Activated naive CD8-positive, alpha-beta T cell treated with anti-CD3 and anti-CD28 coated beads, Interleukin-2, amount 50 U/mL, for 24 hours (primary cell): ENCODE measurements at regions not wholly inside any gene's neighbourhood (a gene's known extent, or its start where the extent isn't known, plus 50 kb on each side); places are given as distances from the start of the nearest gene placed in this dataset.
"Not testable (repeated sequence)": the region's sequence is repeated elsewhere in the genome, so short reads cannot be mapped to it uniquely, and the experiment has no call there.

ENCODE experiments used
- ATAC-seq: fragments of 150-1000 bp; cut with Tn5 transposase; one replicate; pipeline ENCODE4 v1.10.0; 2021
- DNase-seq: peaks from one replicate; pipeline ENCODE4 v3.0.0; 2021
- H3K27ac Mint-ChIP-seq: one replicate; pipeline ENCODE4 v1.8.0; 2021; ENCODE audit warnings: mild to moderate bottlenecking, mixed read lengths
- H3K27me3 Mint-ChIP-seq: one replicate; pipeline ENCODE4 v1.8.0; 2021; ENCODE audit warnings: mixed read lengths
- H3K36me3 Mint-ChIP-seq: one replicate; pipeline ENCODE4 v1.8.0; 2021; ENCODE audit warnings: low read depth, mixed read lengths
- H3K4me1 Mint-ChIP-seq: one replicate; pipeline ENCODE4 v1.8.0; 2021; ENCODE audit warnings: mixed read lengths
- H3K4me3 Mint-ChIP-seq: one replicate; pipeline ENCODE4 v1.8.0; 2021; ENCODE audit warnings: mild to moderate bottlenecking, moderate library complexity, mixed read lengths
- H3K9me3 Mint-ChIP-seq: one replicate; pipeline ENCODE4 v1.8.0; 2021; ENCODE audit warnings: mixed read lengths

DNA sequence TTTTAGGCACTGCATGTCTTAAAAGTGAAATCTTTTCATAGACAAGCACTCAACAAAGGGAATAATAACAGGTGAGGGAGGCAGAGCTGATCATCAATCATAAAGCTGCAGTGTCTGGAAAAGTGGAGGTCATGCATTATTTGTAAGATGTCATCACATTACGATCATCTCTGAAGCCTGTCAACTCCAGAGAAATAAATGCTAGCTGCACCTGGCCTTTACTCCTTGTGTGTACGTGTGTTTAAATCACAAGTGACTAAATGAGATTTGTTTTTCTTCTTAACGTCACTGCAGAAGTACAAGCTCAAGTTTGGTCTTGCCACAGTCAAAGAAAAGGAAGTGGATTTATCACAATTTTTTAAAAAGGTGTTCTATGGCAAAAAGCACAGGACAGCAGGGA lies 275.5 kb upstream of the SGK1 start:
- Mint-ChIP-seq H3K36me3 (no peaks in the 10 kb centered on the region), H3K27me3 (no peaks in the 10 kb centered on the region), H3K27ac (no peak overlapping the region), H3K4me1 (no peaks in the 10 kb centered on the region), H3K9me3 (no peaks in the 10 kb centered on the region), H3K4me3 (no peak overlapping the region)
- ATAC-seq (no peak), DNase-seq (no peak)

GRCh38 chr6:134593024-134593423 lies 275.1 kb upstream of the SGK1 start:
- H3K9me3 Mint-ChIP-seq, result no peaks in the 10 kb centered on the region

DNA sequence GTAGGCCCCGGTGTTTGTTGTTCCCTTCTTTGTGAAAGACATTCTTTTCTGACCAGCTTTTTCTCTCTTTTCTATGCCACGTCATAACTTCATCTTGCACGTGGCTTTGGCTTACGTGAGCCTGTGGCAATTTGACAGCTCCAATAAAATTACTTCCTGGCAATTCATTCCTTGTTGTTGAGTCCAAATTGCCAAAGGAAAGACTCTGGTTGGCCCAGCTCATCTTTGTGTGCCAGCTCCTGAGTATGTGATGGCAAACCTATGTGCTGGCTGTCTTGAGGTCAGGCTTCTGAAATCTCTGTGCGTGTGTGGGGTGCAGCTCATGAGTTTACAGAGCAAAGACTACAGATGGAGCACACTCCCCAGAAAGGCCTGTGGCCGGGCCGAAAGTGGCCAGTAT lies 272.5 kb upstream of the SGK1 start:
- Mint-ChIP-seq H3K4me3 (no peak overlapping the region), H3K27me3 (peaks cover 1% of the 10 kb centered on the region), H3K27ac (no peak overlapping the region), H3K4me1 (no peaks in the 10 kb centered on the region), H3K36me3 (no peaks in the 10 kb centered on the region), H3K9me3 (no peaks in the 10 kb centered on the region)
- ATAC-seq, result no peak
- DNase-seq, result no peak

More at GRCh38 chr6:134593024-134593423, 275.1 kb upstream of the SGK1 start:
- Mint-ChIP-seq H3K4me3 (no peak overlapping the region), H3K27ac (no peak overlapping the region), H3K27me3 (no peaks in the 10 kb centered on the region), H3K36me3 (no peaks in the 10 kb centered on the region), H3K4me1 (no peaks in the 10 kb centered on the region)
- ATAC-seq (no peak), DNase-seq (no peak)

DNA sequence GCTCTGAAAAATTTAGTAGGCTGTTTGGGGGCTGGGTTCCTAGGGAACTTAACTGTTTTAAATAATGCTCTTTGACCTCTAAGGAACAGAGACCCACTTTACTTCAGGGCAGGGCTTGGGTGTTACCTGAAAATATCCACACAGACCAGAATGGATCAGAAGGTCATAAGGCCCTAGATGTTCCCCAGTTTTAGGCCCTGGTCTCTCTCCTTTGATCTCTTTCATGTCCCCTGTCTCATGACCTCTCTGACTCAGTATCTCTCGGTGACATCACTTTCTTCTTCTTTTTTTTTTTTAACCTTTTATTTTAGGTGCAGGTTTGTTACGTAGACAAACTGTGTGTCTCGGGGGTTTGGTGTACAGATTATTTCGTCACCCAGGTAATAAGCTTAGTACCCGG lies 272.1 kb upstream of the SGK1 start:
- Mint-ChIP-seq H3K27ac (no peak overlapping the region), H3K4me3 (no peak overlapping the region), H3K27me3 (peaks cover 1% of the 10 kb centered on the region), H3K4me1 (no peaks in the 10 kb centered on the region), H3K9me3 (no peaks in the 10 kb centered on the region), H3K36me3 (no peaks in the 10 kb centered on the region)
- no peak for ATAC-seq
- DNase-seq, result no peak

DNA sequence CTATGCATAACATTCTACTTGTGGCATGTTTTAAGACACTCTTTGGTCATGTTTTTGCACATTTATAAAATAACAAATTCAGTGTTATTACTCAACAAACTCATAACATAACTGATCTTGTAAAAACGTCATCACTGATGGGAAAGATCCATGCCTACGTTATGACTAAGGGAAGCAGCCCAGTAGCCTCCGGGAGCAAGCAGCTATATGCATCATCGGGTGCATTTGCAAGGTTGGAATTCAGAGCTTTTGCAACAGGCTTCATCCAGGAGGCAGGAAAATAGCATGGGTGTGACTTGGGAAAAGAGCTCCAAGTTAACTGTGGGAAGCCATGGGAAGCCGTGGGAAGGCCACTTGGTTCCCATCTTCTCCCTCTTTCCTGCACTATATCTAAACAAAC lies 271.6 kb upstream of the SGK1 start:
- H3K36me3 Mint-ChIP-seq, result no peaks in the 10 kb centered on the region
- H3K27ac Mint-ChIP-seq, result no peak overlapping the region
- H3K4me1 Mint-ChIP-seq, result no peaks in the 10 kb centered on the region
- H3K4me3 Mint-ChIP-seq, result no peak overlapping the region
- no peak for DNase-seq
- ATAC-seq, result no peak
- H3K9me3 Mint-ChIP-seq, result no peaks in the 10 kb centered on the region
- peaks cover 1% of the 10 kb centered on the region for H3K27me3 Mint-ChIP-seq

- Mint-ChIP-seq H3K36me3 (no peaks in the 10 kb centered on the region), H3K27ac (no peak overlapping the region), H3K27me3 (peaks cover 1% of the 10 kb centered on the region), H3K4me3 (no peak overlapping the region), H3K9me3 (no peaks in the 10 kb centered on the region), H3K4me1 (no peaks in the 10 kb centered on the region)
- ATAC-seq (no peak), DNase-seq (no peak)
Measured at GRCh38 chr6:134588267-134588666, 270.4 kb upstream of the SGK1 start.

- ATAC-seq, result no peak
- Mint-ChIP-seq H3K27me3 (peaks cover 1% of the 10 kb centered on the region), H3K9me3 (no peaks in the 10 kb centered on the region), H3K36me3 (no peaks in the 10 kb centered on the region), H3K4me1 (no peaks in the 10 kb centered on the region), H3K4me3 (no peak overlapping the region), H3K27ac (no peak overlapping the region)
- no peak for DNase-seq
Measured at GRCh38 chr6:134585517-134585873, 267.6 kb upstream of the SGK1 start.

DNA sequence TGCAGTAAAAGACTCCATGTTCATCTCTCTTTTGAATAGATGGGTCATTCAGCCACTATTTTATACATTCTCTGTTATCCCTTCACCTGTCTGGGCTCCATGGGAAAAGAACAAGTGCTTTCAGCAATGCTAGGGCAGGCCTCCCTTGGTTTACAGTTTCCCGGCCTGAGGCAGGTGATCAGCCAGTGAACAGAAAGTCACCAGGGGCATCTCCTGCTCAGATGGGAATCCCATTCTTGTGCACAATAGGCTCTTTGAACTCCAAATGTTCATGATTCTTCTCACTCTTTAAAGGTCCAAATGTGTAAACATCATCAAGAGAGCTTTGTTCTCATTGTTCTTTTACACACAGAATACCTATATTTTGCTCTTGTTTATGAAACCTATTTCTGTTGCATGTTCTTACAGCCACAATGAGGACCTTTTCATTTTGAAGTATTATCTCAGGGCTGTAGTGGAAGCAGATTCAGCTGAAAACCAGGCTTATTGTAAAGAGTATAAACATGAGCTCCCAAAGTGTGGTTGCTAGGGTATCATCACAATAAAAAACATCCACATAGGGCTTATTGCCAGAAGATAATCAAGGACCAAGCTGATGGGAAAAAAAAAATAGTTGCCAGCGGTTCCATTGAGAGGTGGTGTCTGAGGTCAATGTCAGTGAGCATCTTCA lies 267.1 kb upstream of the SGK1 start:
- Mint-ChIP-seq H3K36me3 (no peaks in the 10 kb centered on the region), H3K27ac (no peak overlapping the region), H3K4me3 (no peak overlapping the region), H3K4me1 (no peaks in the 10 kb centered on the region), H3K9me3 (no peaks in the 10 kb centered on the region), H3K27me3 (peaks cover 1% of the 10 kb centered on the region)
- no peak for ATAC-seq
- DNase-seq, result no peak

DNA sequence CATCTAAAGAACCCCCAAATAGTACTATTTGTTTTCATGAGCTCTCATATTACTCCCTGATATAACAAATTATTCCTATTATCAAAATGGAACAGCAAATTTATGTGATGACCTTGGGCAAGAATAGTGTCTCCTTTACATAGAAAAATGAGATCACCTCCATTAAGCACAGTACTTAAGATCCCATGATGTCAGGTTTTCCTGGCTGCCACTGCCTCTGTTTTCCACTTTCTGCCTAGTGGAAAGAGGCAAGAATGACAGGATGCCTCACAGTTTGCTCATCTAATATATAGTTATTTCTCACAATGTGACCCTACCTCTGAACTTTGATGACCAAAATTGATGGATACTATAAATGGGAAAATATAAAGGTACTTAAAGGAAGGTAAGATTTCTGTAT lies 260.1 kb upstream of the SGK1 start:
- Mint-ChIP-seq H3K4me3 (no peak overlapping the region), H3K4me1 (no peaks in the 10 kb centered on the region), H3K36me3 (no peaks in the 10 kb centered on the region), H3K9me3 (no peaks in the 10 kb centered on the region), H3K27me3 (peaks cover 3% of the 10 kb centered on the region), H3K27ac (no peak overlapping the region)
- no peak for DNase-seq
- ATAC-seq, result no peak

- no peaks in the 10 kb centered on the region for H3K36me3 Mint-ChIP-seq
- peaks cover 3% of the 10 kb centered on the region for H3K27me3 Mint-ChIP-seq
- DNase-seq, result no peak
- H3K9me3 Mint-ChIP-seq, result no peaks in the 10 kb centered on the region
- no peak overlapping the region for H3K4me3 Mint-ChIP-seq
- ATAC-seq, result no peak
- H3K4me1 Mint-ChIP-seq, result peaks cover under 1% of the 10 kb centered on the region
- no peak overlapping the region for H3K27ac Mint-ChIP-seq
Measured at GRCh38 chr6:134575221-134575620, 257.3 kb upstream of the SGK1 start.

GRCh38 chr6:134574491-134574890 lies 256.6 kb upstream of the SGK1 start:
- H3K4me1 Mint-ChIP-seq, result peaks cover 8% of the 10 kb centered on the region
- DNase-seq (no peak), ATAC-seq (no peak)
- H3K27ac Mint-ChIP-seq, result no peak overlapping the region
- H3K9me3 Mint-ChIP-seq, result no peaks in the 10 kb centered on the region
- H3K36me3 Mint-ChIP-seq, result peaks cover 1% of the 10 kb centered on the region
- no peak overlapping the region for H3K4me3 Mint-ChIP-seq
- H3K27me3 Mint-ChIP-seq, result peaks cover 2% of the 10 kb centered on the region

- H3K27ac Mint-ChIP-seq, result not testable (repeated sequence)
- H3K9me3 Mint-ChIP-seq, result peaks cover 16% of the 10 kb centered on the region
- peak overlapping the region; percentile 5 for H3K4me3 Mint-ChIP-seq
Measured at GRCh38 chr6:134569996-134570395, 252.1 kb upstream of the SGK1 start.

GRCh38 chr6:134564705-134565104 lies 246.8 kb upstream of the SGK1 start:
- Mint-ChIP-seq H3K36me3 (peaks cover under 1% of the 10 kb centered on the region), H3K4me1 (peaks cover 7% of the 10 kb centered on the region), H3K9me3 (peaks cover 16% of the 10 kb centered on the region), H3K4me3 (no peak overlapping the region), H3K27ac (no peak overlapping the region), H3K27me3 (no peaks in the 10 kb centered on the region)
- DNase-seq, result no peak
- no peak for ATAC-seq

More at GRCh38 chr6:134569996-134570395, 252.1 kb upstream of the SGK1 start:
- not testable (repeated sequence) for ATAC-seq, DNase-seq, H3K36me3 Mint-ChIP-seq, H3K27me3 Mint-ChIP-seq
- H3K4me1 Mint-ChIP-seq, result peaks cover 12% of the 10 kb centered on the region

DNA sequence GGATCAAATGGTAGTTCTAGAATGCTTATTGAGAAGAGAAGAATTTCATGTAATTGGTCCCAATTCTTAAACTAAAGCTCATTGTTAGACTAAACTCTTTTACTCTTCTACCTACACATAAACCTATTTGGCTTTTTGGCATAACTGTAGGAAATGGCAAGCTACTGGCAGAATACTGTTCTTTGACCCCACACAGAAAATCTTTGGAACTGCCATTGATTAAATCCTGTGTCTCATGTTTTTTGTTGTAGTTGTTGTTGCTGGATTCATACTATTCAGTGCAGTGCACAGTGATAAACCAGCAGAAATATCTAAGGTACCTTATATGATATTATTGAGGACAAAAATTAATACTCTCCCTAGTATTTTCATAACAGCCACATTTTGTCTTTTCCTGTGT lies 242.1 kb upstream of the SGK1 start:
- Mint-ChIP-seq H3K27ac (no peak overlapping the region), H3K27me3 (no peaks in the 10 kb centered on the region), H3K4me3 (no peak overlapping the region), H3K36me3 (no peaks in the 10 kb centered on the region), H3K4me1 (no peaks in the 10 kb centered on the region), H3K9me3 (peaks cover 3% of the 10 kb centered on the region)
- no peak for DNase-seq
- ATAC-seq, result no peak

- DNase-seq, result no peak
- no peak for ATAC-seq
- no peak overlapping the region for H3K4me3 Mint-ChIP-seq
- H3K9me3 Mint-ChIP-seq, result peaks cover 3% of the 10 kb centered on the region
- no peak overlapping the region for H3K27ac Mint-ChIP-seq
- no peaks in the 10 kb centered on the region for H3K4me1 Mint-ChIP-seq
- H3K27me3 Mint-ChIP-seq, result no peaks in the 10 kb centered on the region
- H3K36me3 Mint-ChIP-seq, result no peaks in the 10 kb centered on the region
Measured at GRCh38 chr6:134557509-134557908, 239.6 kb upstream of the SGK1 start.

DNA sequence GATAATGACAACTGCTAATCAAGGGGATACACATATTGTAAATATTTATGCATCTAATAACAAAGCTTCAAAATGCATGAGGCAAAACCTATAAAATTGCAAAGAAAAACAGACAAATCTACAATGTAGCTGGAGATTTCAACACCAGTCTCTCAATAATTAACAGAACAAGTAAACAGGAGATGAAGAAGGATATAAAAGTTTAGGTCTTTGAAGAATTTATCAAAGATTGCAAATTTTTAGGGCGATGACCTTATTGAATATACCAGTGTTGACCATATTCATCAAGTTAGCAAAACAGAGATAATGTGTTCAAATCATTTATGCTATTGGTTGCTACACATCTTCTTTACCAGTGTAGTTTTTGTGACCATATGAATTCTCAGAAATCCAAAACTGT lies 237.8 kb upstream of the SGK1 start:
- H3K36me3 Mint-ChIP-seq, result no peaks in the 10 kb centered on the region
- no peaks in the 10 kb centered on the region for H3K27me3 Mint-ChIP-seq
- ATAC-seq, result no peak
- no peak overlapping the region for H3K4me3 Mint-ChIP-seq
- no peak for DNase-seq
- H3K9me3 Mint-ChIP-seq, result peaks cover 3% of the 10 kb centered on the region
- H3K27ac Mint-ChIP-seq, result no peak overlapping the region
- H3K4me1 Mint-ChIP-seq, result no peaks in the 10 kb centered on the region
